ENCODE measurements at regions not wholly inside any gene's neighbourhood (a gene's known extent, or its start where the extent isn't known, plus 50 kb on each side); places are given as distances from the start of the nearest gene placed in this dataset.

GRCh38 chr20:57053793-57054552 is 212.5 kb downstream of the BMP7 start:
- TF ChIP-seq CTCF (IDR thresholded peaks at IDR 0.05) (no peak), POLR2A (IDR thresholded peaks at IDR 0.05) (no peak)

Measured in right lobe of liver (tissue), 4 donors.